Uterus (tissue), 2 donors: ENCODE measurements at regions not wholly inside any gene's neighbourhood (a gene's known extent, or its start where the extent isn't known, plus 50 kb on each side); places are given as distances from the start of the nearest gene placed in this dataset.

Experiments used
- CTCF ChIP-seq, 4 experiments: fragments of 200-600 bp in 2 of 4; fragments of 450-650 bp in 2 of 4; sonication (generic) in 2 of 4; IDR thresholded peaks; one replicate each; pipeline ENCODE4 v1.5.1; 2016 to 2019; ENCODE audit warnings: antibody characterized with exemption in 4 of 4, mild to moderate bottlenecking in 2 of 4, moderate library complexity in 1 of 4
- POLR2A ChIP-seq, 2 donors: fragments of 450-650 bp; IDR thresholded peaks; one replicate each; pipeline ENCODE4 v1.6.1; 2016; ENCODE audit warnings: antibody characterized with exemption in 2 of 2, mild to moderate bottlenecking in 1 of 2, moderate library complexity in 1 of 2

- TF ChIP-seq CTCF (IDR thresholded peaks at IDR 0.05) (no peak), POLR2A (IDR thresholded peaks at IDR 0.05) (no peak)
Measured at GRCh38 chr1:173302366-173302765, 95.2 kb upstream of the TNFSF4 start.
